ENCODE measurements at regions not wholly inside any gene's neighbourhood (a gene's known extent, or its start where the extent isn't known, plus 50 kb on each side); places are given as distances from the start of the nearest gene placed in this dataset.
"Not testable (repeated sequence)": the region's sequence is repeated elsewhere in the genome, so short reads cannot be mapped to it uniquely, and the experiment has no call there.

DNA sequence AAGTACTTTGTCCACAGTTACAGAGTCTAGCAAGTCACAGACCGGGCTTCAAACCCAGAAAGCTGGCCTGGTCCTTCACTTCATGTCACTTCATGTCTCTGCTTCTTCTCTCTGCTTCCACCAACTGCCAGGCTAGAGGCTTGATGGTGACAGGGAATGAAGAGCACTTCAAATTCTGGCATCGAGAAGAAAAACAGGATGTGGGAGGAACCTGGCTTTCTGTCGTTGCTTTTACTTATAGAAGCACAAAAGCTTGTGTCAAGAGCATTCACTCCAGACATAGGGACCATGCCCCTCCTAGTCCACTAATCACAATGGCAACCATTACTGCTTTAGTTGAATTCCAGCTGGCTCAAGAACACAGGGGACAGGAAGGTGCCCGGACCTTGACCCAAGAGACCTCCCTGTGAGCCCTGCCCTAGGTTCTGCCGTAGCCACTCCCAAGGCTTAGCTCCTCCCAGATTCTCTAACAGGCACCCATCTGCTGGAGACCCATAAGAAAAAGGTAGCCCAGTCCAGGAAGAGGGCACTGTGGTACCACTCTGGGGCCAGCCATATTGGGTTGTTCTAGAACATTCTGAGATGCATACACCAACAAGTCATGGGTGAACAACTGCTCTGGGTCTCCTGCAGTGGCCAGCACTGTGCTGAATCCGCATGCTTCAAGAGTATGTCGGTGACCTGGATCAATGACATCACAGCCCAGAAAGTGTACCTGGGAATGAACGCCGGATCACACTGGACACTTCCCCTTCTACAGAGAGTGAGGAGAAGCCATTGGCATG is 181.8 kb downstream of the C16orf95 start:
- no peak for DNase-seq (ENCODE audit: low spot score)

DNA sequence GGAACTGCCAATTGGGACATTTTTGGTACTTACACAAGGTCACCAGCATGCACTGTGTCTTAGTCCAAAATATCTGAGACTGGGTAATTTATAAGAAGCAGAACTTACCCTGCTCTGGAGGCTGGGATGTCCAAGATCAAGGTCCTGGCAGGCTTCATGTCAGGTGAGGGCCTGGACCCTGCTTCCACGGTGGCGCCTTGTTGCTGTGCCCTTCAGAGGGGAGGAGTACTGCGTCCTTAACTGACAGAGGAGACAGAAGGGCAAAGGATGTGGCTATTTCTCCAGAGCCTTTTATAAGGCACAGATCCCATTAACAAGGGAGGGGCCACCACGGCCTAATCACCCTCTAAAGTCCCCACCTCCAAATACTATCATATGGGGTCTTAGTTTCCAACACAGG is 178.9 kb downstream of the C16orf95 start:
- no peak for DNase-seq (ENCODE audit: low spot score)

DNA sequence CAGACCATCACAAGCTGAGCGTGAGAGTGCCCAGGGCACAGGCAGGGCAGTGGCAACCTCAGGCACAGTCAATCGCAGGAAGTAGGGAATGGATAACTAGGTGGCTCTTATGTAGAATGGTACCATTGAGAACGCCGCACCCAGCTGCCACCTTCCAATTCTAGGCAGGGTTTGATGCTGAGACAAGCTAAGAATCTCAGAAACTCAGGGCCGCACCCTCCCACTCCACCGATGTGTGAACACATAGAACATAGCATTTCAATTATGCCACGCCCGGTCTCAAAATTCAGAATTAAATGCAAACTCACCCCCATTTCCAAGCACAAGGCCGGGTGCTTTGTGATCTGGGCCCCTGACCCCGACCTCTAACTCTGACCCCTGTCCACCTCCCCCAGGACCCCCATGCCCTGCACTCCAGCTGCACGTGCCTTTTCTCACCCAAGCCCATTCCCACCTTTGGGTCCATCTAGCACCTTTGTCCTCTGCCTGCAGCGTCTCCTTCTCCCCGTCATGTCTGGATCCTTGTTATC is 178.4 kb downstream of the C16orf95 start:
- DNase-seq (ENCODE audit: low spot score) = no peak

DNA sequence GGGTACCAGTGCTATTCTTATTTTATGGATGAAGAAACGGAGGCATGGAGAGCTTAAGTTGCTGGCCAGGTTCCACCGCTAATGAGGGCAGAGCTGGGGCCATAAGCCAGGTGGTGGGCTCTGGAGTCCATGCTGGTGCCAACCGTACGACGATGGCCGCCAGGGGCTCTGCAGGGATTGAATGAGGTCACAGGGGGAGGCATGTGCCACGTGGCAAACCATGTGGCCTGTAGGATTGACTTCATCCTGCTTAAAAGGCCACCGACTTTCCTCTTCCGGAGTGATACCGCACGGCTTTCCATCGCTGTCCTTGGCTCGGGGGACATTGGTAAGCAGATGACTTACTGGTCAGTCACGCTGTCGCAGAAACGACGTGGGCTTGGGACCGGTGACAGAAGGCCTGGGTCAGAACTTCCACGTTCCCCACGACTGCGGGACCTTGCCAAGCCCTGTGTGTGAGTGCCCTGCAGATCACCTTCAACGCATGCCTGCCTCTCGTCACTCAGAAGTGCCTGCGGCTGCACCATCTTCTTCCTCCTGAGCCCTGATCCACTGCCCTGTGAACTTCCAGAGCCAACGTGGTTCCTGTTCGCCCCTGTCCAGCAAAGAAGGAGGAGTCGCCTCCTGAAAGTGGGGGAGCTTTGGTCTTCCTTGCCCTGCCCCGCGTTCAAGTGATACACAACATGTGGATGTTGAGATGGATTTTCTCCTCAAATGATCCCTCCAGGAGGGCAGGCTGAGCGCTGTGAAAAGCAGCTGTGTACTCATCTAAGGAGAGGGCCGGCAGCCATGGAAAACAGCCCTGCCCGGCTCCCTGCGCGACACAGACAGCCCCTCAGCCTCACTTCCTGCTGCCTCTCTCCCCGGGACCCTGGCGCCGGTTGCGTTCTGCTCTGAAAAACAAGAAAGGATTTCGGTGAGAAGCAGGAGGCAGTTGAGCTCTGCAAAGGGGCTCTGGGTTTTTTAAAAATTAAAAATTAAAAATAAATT is 176.7 kb downstream of the C16orf95 start:
- DNase-seq (ENCODE audit: low spot score) = no peak

DNA sequence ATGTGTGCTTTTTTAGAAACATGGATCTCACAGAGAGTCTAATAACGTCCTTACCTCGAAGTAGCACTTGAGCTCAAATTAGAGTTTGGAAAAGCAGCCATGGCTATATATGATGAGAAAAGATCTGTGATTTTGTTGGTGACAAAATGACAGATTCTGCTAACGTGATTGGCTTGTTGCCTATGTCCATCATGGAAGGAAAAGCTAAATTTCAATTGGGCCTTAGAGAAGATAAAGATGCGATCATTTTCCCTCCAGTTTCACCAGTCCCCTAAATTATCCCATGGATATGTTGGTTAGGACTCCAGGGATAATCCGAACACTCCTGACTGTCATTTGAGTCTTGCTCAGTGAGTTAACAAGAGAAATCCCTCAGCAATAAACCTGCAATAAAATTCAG is 175.8 kb downstream of the C16orf95 start:
- DNase-seq (ENCODE audit: low spot score) = no peak

DNA sequence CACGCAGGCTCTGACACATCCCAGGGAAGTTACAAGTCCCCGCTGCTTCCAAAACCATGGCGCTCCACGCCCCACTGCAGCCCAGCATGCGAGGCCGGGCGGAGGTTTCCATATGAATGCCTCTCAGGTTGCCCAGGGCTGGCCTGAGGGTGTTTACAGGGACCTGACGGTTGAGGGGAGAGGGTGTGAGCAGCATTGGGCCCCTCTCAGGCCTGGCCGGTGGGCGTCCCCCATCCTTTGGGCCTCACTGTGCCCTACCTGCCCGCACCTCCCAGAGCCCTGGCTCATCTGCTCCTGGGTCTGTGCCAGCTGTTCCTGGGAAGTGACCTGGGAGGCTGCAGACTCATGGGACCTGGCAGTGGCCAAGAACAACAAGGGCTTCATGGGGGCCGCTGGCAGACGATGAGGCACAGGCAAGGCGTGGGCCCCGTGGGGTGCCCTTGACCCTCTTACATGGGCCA is 173.5 kb downstream of the C16orf95 start:
- DNase-seq (ENCODE audit: low spot score) = no peak

DNA sequence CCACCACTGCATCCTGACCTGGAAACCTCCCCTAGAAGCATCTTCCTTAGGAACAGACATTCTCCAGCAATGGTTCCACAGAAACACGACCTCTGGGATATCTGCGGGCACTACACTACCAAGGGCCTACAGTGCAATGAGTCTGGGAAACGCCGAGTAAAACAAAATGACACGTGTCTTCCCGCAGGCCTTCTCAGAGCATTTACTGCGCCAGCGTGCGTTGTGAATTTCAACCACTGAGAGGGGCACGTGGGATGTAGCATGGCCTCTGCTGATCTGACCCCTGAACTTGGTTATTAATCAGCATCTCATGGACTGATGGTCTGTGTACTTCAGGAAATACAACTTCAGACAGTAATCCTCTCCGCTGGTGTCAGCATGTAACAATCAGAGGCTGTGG is 173.0 kb downstream of the C16orf95 start:
- no peak for DNase-seq (ENCODE audit: low spot score)

- DNase-seq (ENCODE audit: low spot score) = no peak
These were observed 171.7 kb downstream of the C16orf95 start for GRCh38 chr16:87145181-87146176.

- DNase-seq (ENCODE audit: low spot score) = no peak
These were observed 170.5 kb downstream of the C16orf95 start for GRCh38 chr16:87146676-87147075.

- no peak for DNase-seq (ENCODE audit: low spot score)
These were observed 168.1 kb downstream of the C16orf95 start for GRCh38 chr16:87149051-87149450.

DNA sequence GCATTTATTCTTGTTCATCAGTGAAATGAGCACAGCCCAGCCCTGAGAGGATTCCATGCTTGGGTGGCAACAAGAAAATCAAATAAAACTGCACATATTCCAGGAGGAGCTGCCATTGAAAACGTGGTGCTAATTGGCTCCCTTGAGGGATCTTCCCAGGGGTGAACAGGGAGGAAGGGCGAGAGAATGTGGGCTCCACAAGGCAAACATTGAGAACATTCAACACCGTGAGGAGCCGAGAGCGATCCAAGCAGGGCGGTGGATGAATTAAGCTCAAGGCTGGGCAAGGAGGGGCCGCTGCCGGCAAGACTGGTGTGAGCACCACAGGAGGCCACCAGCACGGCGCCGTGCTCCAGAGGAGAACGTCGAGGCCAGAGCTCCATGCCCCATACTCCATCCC is 166.9 kb downstream of the C16orf95 start:
- DNase-seq (ENCODE audit: low spot score) = no peak

GRCh38 chr16:87150681-87151280 is 166.4 kb downstream of the C16orf95 start:
- no peak for DNase-seq (ENCODE audit: low spot score)

DNA sequence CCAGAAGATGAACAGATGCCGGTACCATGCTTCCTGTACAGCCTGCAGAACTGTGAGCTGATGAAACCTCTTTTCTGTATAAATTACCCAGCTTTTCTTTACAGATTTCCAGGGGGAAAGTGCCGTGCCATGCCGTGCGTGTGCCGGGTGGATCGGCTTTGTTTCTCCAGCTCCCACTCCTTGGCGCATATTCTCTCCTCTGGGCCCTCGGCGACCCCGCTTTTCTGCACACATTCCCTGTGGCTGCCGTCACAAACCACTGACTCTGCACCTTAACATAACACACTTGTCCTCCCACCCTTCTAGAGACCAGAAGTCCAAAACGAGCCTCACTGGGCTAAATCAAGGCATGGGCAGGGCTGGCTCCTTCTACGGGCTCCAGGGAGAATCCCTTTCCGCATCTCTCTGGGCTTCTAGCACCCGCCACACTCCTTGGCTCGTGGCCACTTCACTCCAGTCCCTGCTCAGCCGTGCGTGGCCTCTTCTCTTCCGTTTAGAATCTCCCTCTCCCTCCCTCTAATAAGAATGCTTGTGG is 164.9 kb downstream of the C16orf95 start:
- no peak for DNase-seq (ENCODE audit: low spot score)

DNA sequence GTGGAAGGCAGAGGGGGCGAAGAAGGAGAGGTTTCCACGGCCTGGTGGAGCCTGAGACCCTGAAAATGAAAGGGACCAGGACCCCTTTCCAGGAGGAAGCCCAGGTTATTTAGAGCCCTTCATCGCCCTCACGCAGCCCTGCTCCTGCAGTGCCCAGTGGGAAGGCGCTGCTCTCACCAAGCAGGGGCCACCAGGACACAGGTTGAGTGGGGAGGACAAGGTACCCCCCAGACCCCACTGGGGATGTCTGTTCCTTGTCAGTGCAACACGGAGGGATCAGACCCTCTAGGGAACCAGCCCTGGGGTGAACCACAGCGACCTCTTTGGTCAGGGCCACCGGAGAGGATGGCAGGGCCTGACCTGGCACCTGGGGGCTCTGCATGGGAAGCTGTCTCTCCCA is 163.9 kb downstream of the C16orf95 start:
- DNase-seq (ENCODE audit: low spot score) = no peak

- not testable (repeated sequence) for DNase-seq (ENCODE audit: low spot score)
These were observed 161.9 kb downstream of the C16orf95 start for GRCh38 chr16:87155315-87155714.

GRCh38 chr16:87156195-87156594 is 161.0 kb downstream of the C16orf95 start:
- DNase-seq (ENCODE audit: low spot score) = no peak

GRCh38 chr16:87160234-87160636 is 157.0 kb downstream of the C16orf95 start:
- DNase-seq (ENCODE audit: low spot score) = no peak

GRCh38 chr16:87160701-87161337 is 156.4 kb downstream of the C16orf95 start:
- DNase-seq (ENCODE audit: low spot score) = no peak

DNA sequence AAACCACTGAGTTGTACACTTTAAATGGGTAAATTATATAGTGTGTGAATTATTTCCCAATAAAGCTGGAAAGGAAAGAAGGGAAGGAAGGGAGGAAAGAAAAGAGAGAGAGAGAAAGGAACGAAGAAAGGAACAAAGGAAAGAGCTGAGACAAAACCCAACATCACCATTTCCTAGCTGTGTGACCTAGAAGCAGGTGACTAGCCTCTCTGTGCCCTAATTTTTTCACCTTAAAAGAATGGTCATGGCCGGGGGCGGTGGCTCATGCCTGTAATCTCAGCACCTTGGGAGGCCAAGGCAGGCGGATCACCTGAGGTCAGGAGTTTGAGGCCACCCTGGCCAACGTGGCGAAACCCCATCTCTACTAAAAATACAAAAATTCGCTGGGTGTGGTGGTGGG is 155.8 kb downstream of the C16orf95 start:
- not testable (repeated sequence) for DNase-seq (ENCODE audit: low spot score)
